Peyer's patch (tissue), 4 donors: ENCODE measurements at regions not wholly inside any gene's neighbourhood (a gene's known extent, or its start where the extent isn't known, plus 50 kb on each side); places are given as distances from the start of the nearest gene placed in this dataset.

Experiments used
- DNase-seq, 3 donors: peaks; one replicate each; pipeline ENCODE4 v3.0.0-alpha.2; 2017 to 2019
- H3K27ac ChIP-seq, 4 donors: fragments of 200-600 bp; sonication (generic); one replicate each; pipeline ENCODE4 v1.5.1; 2016 to 2019
- H3K27me3 ChIP-seq, 2 donors: fragments of 200-600 bp; sonication (generic); one replicate each; pipeline ENCODE4 v1.5.1; 2019
- H3K36me3 ChIP-seq, 3 donors: fragments of 200-600 bp; sonication (generic); one replicate each; pipeline ENCODE4 v1.5.1; 2016 to 2019
- H3K4me1 ChIP-seq, 4 donors: fragments of 200-600 bp; sonication (generic); one replicate each; pipeline ENCODE4 v1.5.1; 2016 to 2019
- H3K4me3 ChIP-seq, 4 donors: fragments of 200-600 bp; sonication (generic); 1 replicate in 3 of 4; 2 replicates in 1 of 4; pipeline ENCODE4 v1.5.1; 2016 to 2019; ENCODE audit warnings: mild to moderate bottlenecking in 1 of 4
- H3K9me3 ChIP-seq, 4 donors: fragments of 200-600 bp; sonication (generic); one replicate each; pipeline ENCODE4 v1.5.1; 2016 to 2019; ENCODE audit warnings: mild to moderate bottlenecking in 1 of 4
- POLR2A ChIP-seq, 2 donors: fragments of 450-650 bp; IDR thresholded peaks; one replicate each; pipeline ENCODE4 v1.5.1; 2017; ENCODE audit warnings: antibody characterized with exemption in 2 of 2, mild to moderate bottlenecking in 2 of 2, moderate library complexity in 2 of 2
- TF ChIP-seq, protein P1 (sequence below), 6 experiments: fragments of 450-650 bp in 4 of 6; fragments of 200-600 bp in 2 of 6; sonication (generic) in 1 of 6; IDR thresholded peaks; one replicate each; pipeline ENCODE4 v1.5.1; 2017 to 2019; ENCODE audit warnings: antibody characterized with exemption in 6 of 6, mild to moderate bottlenecking in 3 of 6, moderate library complexity in 1 of 6

GRCh38 chr10:53749439-53749838 lies 976.9 kb upstream of the MBL2 start:
- Histone ChIP-seq H3K4me3 (no peak overlapping the region), H3K36me3 (no peaks in the 10 kb centered on the region), H3K27me3 (no peaks in the 10 kb centered on the region), H3K9me3 (peaks cover 0 to 5% (median 0%) of the 10 kb centered on the region in 4 donors), H3K4me1 (no peaks in the 10 kb centered on the region), H3K27ac (no peak overlapping the region)
- no peak for DNase-seq
- TF ChIP-seq, protein P1, sequence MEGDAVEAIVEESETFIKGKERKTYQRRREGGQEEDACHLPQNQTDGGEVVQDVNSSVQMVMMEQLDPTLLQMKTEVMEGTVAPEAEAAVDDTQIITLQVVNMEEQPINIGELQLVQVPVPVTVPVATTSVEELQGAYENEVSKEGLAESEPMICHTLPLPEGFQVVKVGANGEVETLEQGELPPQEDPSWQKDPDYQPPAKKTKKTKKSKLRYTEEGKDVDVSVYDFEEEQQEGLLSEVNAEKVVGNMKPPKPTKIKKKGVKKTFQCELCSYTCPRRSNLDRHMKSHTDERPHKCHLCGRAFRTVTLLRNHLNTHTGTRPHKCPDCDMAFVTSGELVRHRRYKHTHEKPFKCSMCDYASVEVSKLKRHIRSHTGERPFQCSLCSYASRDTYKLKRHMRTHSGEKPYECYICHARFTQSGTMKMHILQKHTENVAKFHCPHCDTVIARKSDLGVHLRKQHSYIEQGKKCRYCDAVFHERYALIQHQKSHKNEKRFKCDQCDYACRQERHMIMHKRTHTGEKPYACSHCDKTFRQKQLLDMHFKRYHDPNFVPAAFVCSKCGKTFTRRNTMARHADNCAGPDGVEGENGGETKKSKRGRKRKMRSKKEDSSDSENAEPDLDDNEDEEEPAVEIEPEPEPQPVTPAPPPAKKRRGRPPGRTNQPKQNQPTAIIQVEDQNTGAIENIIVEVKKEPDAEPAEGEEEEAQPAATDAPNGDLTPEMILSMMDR (IDR thresholded peaks at IDR 0.05), result no peak
- no peak for TF ChIP-seq POLR2A (IDR thresholded peaks at IDR 0.05)

DNA sequence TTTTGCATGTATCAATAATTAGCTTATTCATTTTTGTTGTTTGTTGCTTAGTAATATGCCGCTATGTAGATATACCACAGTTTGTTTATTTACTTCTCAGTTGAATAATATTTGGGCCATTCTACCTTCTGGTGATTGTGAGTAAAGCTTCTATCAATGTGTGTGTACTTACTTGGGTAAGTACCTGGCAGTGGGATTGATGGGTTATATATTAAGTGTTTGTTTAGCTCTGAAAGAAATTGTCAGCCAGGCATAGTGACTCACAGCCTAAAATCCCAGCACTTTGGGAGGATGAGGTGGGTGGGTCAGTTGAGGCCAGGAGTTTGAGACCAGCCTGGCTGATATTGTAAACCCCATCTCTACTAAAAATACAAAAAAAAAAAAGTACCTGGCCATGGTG lies 975.7 kb upstream of the MBL2 start:
- TF ChIP-seq, protein P1 (IDR thresholded peaks at IDR 0.05), result no peak
- no peak for TF ChIP-seq POLR2A (IDR thresholded peaks at IDR 0.05)
- DNase-seq, result no peak
- Histone ChIP-seq H3K36me3 (no peaks in the 10 kb centered on the region), H3K9me3 (peaks cover 0 to 5% (median 0%) of the 10 kb centered on the region in 4 donors), H3K4me1 (no peaks in the 10 kb centered on the region), H3K27ac (no peak overlapping the region), H3K27me3 (no peaks in the 10 kb centered on the region), H3K4me3 (no peak overlapping the region)

GRCh38 chr10:53744746-53745145 lies 972.2 kb upstream of the MBL2 start:
- no peaks in the 10 kb centered on the region for H3K4me1 ChIP-seq
- no peak overlapping the region for H3K4me3 ChIP-seq
- TF ChIP-seq, protein P1 (IDR thresholded peaks at IDR 0.05), result no peak
- TF ChIP-seq POLR2A (IDR thresholded peaks at IDR 0.05), result no peak
- no peaks in the 10 kb centered on the region for H3K27me3 ChIP-seq
- no peak overlapping the region for H3K27ac ChIP-seq
- H3K36me3 ChIP-seq, result no peaks in the 10 kb centered on the region
- no peak for DNase-seq
- H3K9me3 ChIP-seq, result peaks cover 0 to 5% (median 0%) of the 10 kb centered on the region in 4 donors

- TF ChIP-seq, protein P1 (IDR thresholded peaks at IDR 0.05), result no peak
- TF ChIP-seq POLR2A (IDR thresholded peaks at IDR 0.05), result no peak
Measured at GRCh38 chr10:53744176-53744575, 971.6 kb upstream of the MBL2 start.

GRCh38 chr10:53737132-53737531 lies 964.5 kb upstream of the MBL2 start:
- H3K9me3 ChIP-seq, result no peaks in the 10 kb centered on the region
- H3K4me3 ChIP-seq, result no peak overlapping the region
- H3K36me3 ChIP-seq, result no peaks in the 10 kb centered on the region
- DNase-seq, result no peak
- H3K27ac ChIP-seq, result no peak overlapping the region
- no peaks in the 10 kb centered on the region for H3K4me1 ChIP-seq
- H3K27me3 ChIP-seq, result no peaks in the 10 kb centered on the region
- no peak for TF ChIP-seq POLR2A (IDR thresholded peaks at IDR 0.05)
- TF ChIP-seq, protein P1 (IDR thresholded peaks at IDR 0.05), result no peak

More at GRCh38 chr10:53744176-53744575, 971.6 kb upstream of the MBL2 start:
- H3K4me3 ChIP-seq, result no peak overlapping the region
- no peak for DNase-seq
- H3K27me3 ChIP-seq, result no peaks in the 10 kb centered on the region
- H3K36me3 ChIP-seq, result no peaks in the 10 kb centered on the region
- H3K4me1 ChIP-seq, result no peaks in the 10 kb centered on the region
- H3K9me3 ChIP-seq, result peaks cover 0 to under 1% (median 0%) of the 10 kb centered on the region in 4 donors
- no peak overlapping the region for H3K27ac ChIP-seq

DNA sequence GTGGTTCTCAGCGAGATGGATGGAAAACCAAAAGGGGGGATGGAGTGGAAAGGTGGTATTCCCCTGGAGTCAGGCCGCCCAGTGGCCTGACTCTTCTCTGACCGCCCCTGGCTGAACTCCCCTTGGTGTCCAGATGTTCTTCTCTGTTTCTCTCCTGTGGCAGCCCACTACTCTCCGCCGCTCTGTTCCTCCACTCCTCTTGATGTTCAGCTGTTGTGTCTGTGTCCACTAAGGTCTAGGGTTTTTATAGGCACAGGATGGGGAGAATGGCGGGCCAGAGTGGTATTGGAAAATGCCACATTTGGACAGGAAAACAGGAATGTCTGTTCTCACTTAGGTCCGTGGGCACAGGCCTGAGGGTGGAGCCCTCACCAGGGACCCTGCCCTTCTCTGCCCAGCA lies 954.3 kb upstream of the MBL2 start:
- TF ChIP-seq POLR2A (IDR thresholded peaks at IDR 0.05), result no peak
- TF ChIP-seq, protein P1 (IDR thresholded peaks at IDR 0.05), result no peak

More for the DNA sequence above, 954.3 kb upstream of the MBL2 start:
- DNase-seq, result no peak
- Histone ChIP-seq H3K4me1 (no peaks in the 10 kb centered on the region), H3K4me3 (no peak overlapping the region), H3K9me3 (no peaks in the 10 kb centered on the region), H3K27ac (no peak overlapping the region), H3K27me3 (no peaks in the 10 kb centered on the region), H3K36me3 (no peaks in the 10 kb centered on the region)
